Ammon's horn (tissue), 1 donor: ENCODE measurements at regions not wholly inside any gene's neighbourhood (a gene's known extent, or its start where the extent isn't known, plus 50 kb on each side); places are given as distances from the start of the nearest gene placed in this dataset.
"Not testable (repeated sequence)": the region's sequence is repeated elsewhere in the genome, so short reads cannot be mapped to it uniquely, and the experiment has no call there.

Experiments
- DNase-seq: peaks from one replicate; pipeline ENCODE4 v3.0.0-alpha.2; 2016; ENCODE audit warnings: low spot score

- no peak for DNase-seq
Measured at GRCh38 chr10:50999163-50999562, 75.1 kb upstream of the PRKG1 start.

GRCh38 chr10:51000164-51000563 lies 74.1 kb upstream of the PRKG1 start:
- no peak for DNase-seq

- DNase-seq = no peak
Measured at GRCh38 chr10:51000976-51001375, 73.3 kb upstream of the PRKG1 start.

- DNase-seq = peak; percentile 19
Measured at GRCh38 chr10:51001587-51001986, 72.7 kb upstream of the PRKG1 start.

GRCh38 chr10:51002469-51002868 lies 71.8 kb upstream of the PRKG1 start:
- DNase-seq = no peak

- no peak for DNase-seq
Measured at GRCh38 chr10:51004776-51005175, 69.5 kb upstream of the PRKG1 start.

- no peak for DNase-seq
Measured at GRCh38 chr10:51005551-51005950, 68.7 kb upstream of the PRKG1 start.

GRCh38 chr10:51006686-51007085 lies 67.6 kb upstream of the PRKG1 start:
- no peak for DNase-seq

- DNase-seq = no peak
Measured at GRCh38 chr10:51007781-51008180, 66.5 kb upstream of the PRKG1 start.

GRCh38 chr10:51008346-51008745 lies 65.9 kb upstream of the PRKG1 start:
- DNase-seq = no peak

GRCh38 chr10:51010977-51011376 lies 63.3 kb upstream of the PRKG1 start:
- peak; percentile 29 for DNase-seq

- DNase-seq = no peak
Measured at GRCh38 chr10:51012073-51012472, 62.2 kb upstream of the PRKG1 start.

GRCh38 chr10:51014680-51015389 lies 59.5 kb upstream of the PRKG1 start:
- no peak for DNase-seq

- DNase-seq = not testable (repeated sequence)
Measured at GRCh38 chr10:51015390-51015754, 58.9 kb upstream of the PRKG1 start.

- DNase-seq = no peak
Measured at GRCh38 chr10:51020200-51020599, 54.1 kb upstream of the PRKG1 start.

- DNase-seq = no peak
Measured at GRCh38 chr10:51022933-51023585, 51.2 kb upstream of the PRKG1 start.

GRCh38 chr10:51023636-51024035 lies 50.7 kb upstream of the PRKG1 start:
- no peak for DNase-seq
